ENCODE measurements at regions not wholly inside any gene's neighbourhood (a gene's known extent, or its start where the extent isn't known, plus 50 kb on each side); places are given as distances from the start of the nearest gene placed in this dataset.

- H3K27ac ChIP-seq (ENCODE audit: low read depth, low read length): no peak overlapping the region
- H3K4me3 ChIP-seq (replicated peaks in 1 of 2; ENCODE audit: low read depth in 1 of 2, low read length in 2 of 2): no peak overlapping the region
- peaks cover 8% of the 10 kb centered on the region; the same call in 1 of the 2 replicates for H3K27me3 ChIP-seq (ENCODE audit: insufficient read depth, low read length)
- ChIA-PET CTCF (no interaction called here), RAD21 (ENCODE audit: low non-redundant PET in 1 of 2, low total read pairs in 2 of 2, uncharacterized antibody in 2 of 2, unreplicated experiment in 2 of 2) (no interaction called here), POLR2A (no interaction called here)
- H3K9me2 ChIP-seq (ENCODE audit: insufficient read depth): no peaks in the 10 kb centered on the region
- H3K4me1 ChIP-seq (ENCODE audit: control insufficient read depth in 1 of 2, insufficient read depth in 2 of 2, low read length in 2 of 2): no peaks in the 10 kb centered on the region
- H4K20me1 ChIP-seq (ENCODE audit: insufficient read depth): no peaks in the 10 kb centered on the region
- BruUV-seq (replicated peaks): no TSS peak
- no peak overlapping the region for H2AFZ ChIP-seq (ENCODE audit: low read depth, low read length, poor library complexity, severe bottlenecking)
- no peak for DNase-seq (ENCODE audit: low read depth, low spot score)
- intact Hi-C loops (cut with micrococcal nuclease): loop anchor here (10.0 kb wide), 1 partner anchor 504 kb away; no protein-coding TSS in a partner anchor
- H3K9me3 ChIP-seq (ENCODE audit: control insufficient read depth in 1 of 2, insufficient read depth in 1 of 2, low read depth in 1 of 2, low read length in 2 of 2): no peaks in the 10 kb centered on the region
- no peak for ATAC-seq
- H3K79me2 ChIP-seq (ENCODE audit: insufficient read depth, low read length): no peaks in the 10 kb centered on the region
- TF ChIP-seq ZNF274 (IDR thresholded peaks at IDR 0.05; ENCODE audit: low read depth, low read length) (no peak), TCF7L2 (IDR thresholded peaks at IDR 0.05; ENCODE audit: borderline replicate concordance, extremely low read depth, insufficient read depth, insufficient read length) (no peak), ATF3 (IDR thresholded peaks at IDR 0.05) (no peak)
- TF ChIP-seq, protein P1, sequence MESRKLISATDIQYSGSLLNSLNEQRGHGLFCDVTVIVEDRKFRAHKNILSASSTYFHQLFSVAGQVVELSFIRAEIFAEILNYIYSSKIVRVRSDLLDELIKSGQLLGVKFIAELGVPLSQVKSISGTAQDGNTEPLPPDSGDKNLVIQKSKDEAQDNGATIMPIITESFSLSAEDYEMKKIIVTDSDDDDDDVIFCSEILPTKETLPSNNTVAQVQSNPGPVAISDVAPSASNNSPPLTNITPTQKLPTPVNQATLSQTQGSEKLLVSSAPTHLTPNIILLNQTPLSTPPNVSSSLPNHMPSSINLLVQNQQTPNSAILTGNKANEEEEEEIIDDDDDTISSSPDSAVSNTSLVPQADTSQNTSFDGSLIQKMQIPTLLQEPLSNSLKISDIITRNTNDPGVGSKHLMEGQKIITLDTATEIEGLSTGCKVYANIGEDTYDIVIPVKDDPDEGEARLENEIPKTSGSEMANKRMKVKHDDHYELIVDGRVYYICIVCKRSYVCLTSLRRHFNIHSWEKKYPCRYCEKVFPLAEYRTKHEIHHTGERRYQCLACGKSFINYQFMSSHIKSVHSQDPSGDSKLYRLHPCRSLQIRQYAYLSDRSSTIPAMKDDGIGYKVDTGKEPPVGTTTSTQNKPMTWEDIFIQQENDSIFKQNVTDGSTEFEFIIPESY (IDR thresholded peaks at IDR 0.05; ENCODE audit: extremely low read depth, insufficient replicate concordance, low read length): no peak
- no peak overlapping the region for H3K9ac ChIP-seq (ENCODE audit: low read length)
- H3K4me2 ChIP-seq (ENCODE audit: low read length): no peak overlapping the region
- no peaks in the 10 kb centered on the region for H3K36me3 ChIP-seq (ENCODE audit: control insufficient read depth in 1 of 2, insufficient read depth in 2 of 2, low read length in 2 of 2)
Observed at GRCh38 chr7:91789086-91789485, 91.4 kb downstream of the MTERF1 start.

- no peak overlapping the region for H3K4me2 ChIP-seq (ENCODE audit: low read length)
- H3K4me1 ChIP-seq (ENCODE audit: control insufficient read depth in 1 of 2, insufficient read depth in 2 of 2, low read length in 2 of 2): no peaks in the 10 kb centered on the region
- DNase-seq (ENCODE audit: low read depth, low spot score): no peak
- H2AFZ ChIP-seq (ENCODE audit: low read depth, low read length, poor library complexity, severe bottlenecking): no peak overlapping the region
- H3K4me3 ChIP-seq (replicated peaks in 1 of 2; ENCODE audit: low read depth in 1 of 2, low read length in 2 of 2): no peak overlapping the region
- no peak for ATAC-seq
- H3K9ac ChIP-seq (ENCODE audit: low read length): no peak overlapping the region
- no peaks in the 10 kb centered on the region for H3K9me2 ChIP-seq (ENCODE audit: insufficient read depth)
- no peaks in the 10 kb centered on the region for H4K20me1 ChIP-seq (ENCODE audit: insufficient read depth)
- intact Hi-C loops (cut with micrococcal nuclease): loop anchor here (10.0 kb wide), 1 partner anchor 505 kb away; no protein-coding TSS in a partner anchor
- no peaks in the 10 kb centered on the region for H3K9me3 ChIP-seq (ENCODE audit: control insufficient read depth in 1 of 2, insufficient read depth in 1 of 2, low read depth in 1 of 2, low read length in 2 of 2)
- CTCF ChIA-PET: no interaction called here
- no TSS peak for BruUV-seq (replicated peaks)
- H3K36me3 ChIP-seq (ENCODE audit: control insufficient read depth in 1 of 2, insufficient read depth in 2 of 2, low read length in 2 of 2): no peaks in the 10 kb centered on the region
- H3K27ac ChIP-seq (ENCODE audit: low read depth, low read length): no peak overlapping the region
- TF ChIP-seq EZH2phosphoT487 (IDR thresholded peaks at IDR 0.05; ENCODE audit: borderline replicate concordance) (no peak), SIN3A (IDR thresholded peaks at IDR 0.05; ENCODE audit: low read depth) (no peak), EGR1 (IDR thresholded peaks at IDR 0.05; ENCODE audit: low read depth) (no peak), POLR2A (IDR thresholded peaks at IDR 0.05; ENCODE audit: borderline replicate concordance, extremely low read depth, insufficient read depth, insufficient read length) (no peak), SP1 (IDR thresholded peaks at IDR 0.05; ENCODE audit: low read depth) (no peak), EZH2 (IDR thresholded peaks at IDR 0.05) (no peak), JUND (IDR thresholded peaks at IDR 0.05) (no peak), SRF (IDR thresholded peaks at IDR 0.05; ENCODE audit: low read depth) (no peak), POLR2AphosphoS5 (IDR thresholded peaks at IDR 0.05; ENCODE audit: low read depth, low read length) (no peak), RAD21 (IDR thresholded peaks at IDR 0.05; ENCODE audit: low read depth) (no peak), ELF1 (IDR thresholded peaks at IDR 0.05; ENCODE audit: borderline replicate concordance, low read depth) (no peak)
- TF ChIP-seq, protein P2, sequence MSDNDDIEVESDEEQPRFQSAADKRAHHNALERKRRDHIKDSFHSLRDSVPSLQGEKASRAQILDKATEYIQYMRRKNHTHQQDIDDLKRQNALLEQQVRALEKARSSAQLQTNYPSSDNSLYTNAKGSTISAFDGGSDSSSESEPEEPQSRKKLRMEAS (IDR thresholded peaks at IDR 0.05): no peak
- POLR2A ChIA-PET: no interaction called here
- peaks cover 8% of the 10 kb centered on the region; the same call in 1 of the 2 replicates for H3K27me3 ChIP-seq (ENCODE audit: insufficient read depth, low read length)
- RAD21 ChIA-PET (ENCODE audit: low non-redundant PET in 1 of 2, low total read pairs in 2 of 2, uncharacterized antibody in 2 of 2, unreplicated experiment in 2 of 2): no interaction called here
- no peaks in the 10 kb centered on the region for H3K79me2 ChIP-seq (ENCODE audit: insufficient read depth, low read length)
Observed at GRCh38 chr7:91789558-91789957, 90.9 kb downstream of the MTERF1 start.
